DND-41 (cell line): ENCODE measurements at regions not wholly inside any gene's neighbourhood (a gene's known extent, or its start where the extent isn't known, plus 50 kb on each side); places are given as distances from the start of the nearest gene placed in this dataset.
"Not testable (repeated sequence)": the region's sequence is repeated elsewhere in the genome, so short reads cannot be mapped to it uniquely, and the experiment has no call there.

Experiments
- ATAC-seq: fragments of 200-7000 bp; cut with Tn5 transposase; 3 replicates; pipeline ENCODE4 v1.9.1; 2021; ENCODE audit warnings: low read depth; ENCODE audit not compliant: insufficient read depth
- DNase-seq: peaks from one replicate; pipeline ENCODE4 v3.0.0-alpha.2; 2020
- H2AFZ ChIP-seq: 2 replicates; pipeline ENCODE4 v1.6.0; 2012; ENCODE audit warnings: low read depth, low read length
- H3K27ac ChIP-seq: 2 replicates; pipeline ENCODE4 v1.5.1; 2012; ENCODE audit warnings: low read length, inconsistent platforms
- H3K27me3 ChIP-seq: fragments of 200-600 bp; sonication (generic); 2 replicates; pipeline ENCODE4 v1.6.0; 2012; ENCODE audit warnings: low read length, mild to moderate bottlenecking, inconsistent platforms; ENCODE audit not compliant: insufficient read depth, poor library complexity
- H3K36me3 ChIP-seq: 2 replicates; pipeline ENCODE4 v1.5.1; 2012; ENCODE audit warnings: low read length, inconsistent platforms; ENCODE audit not compliant: insufficient read depth
- H3K4me1 ChIP-seq: 2 replicates; pipeline ENCODE4 v1.5.1; 2012; ENCODE audit warnings: mild to moderate bottlenecking, low read length; ENCODE audit not compliant: insufficient read depth
- H3K4me2 ChIP-seq: 2 replicates; pipeline ENCODE4 v1.6.0; 2012; ENCODE audit warnings: mild to moderate bottlenecking, moderate library complexity, low read length, inconsistent platforms; ENCODE audit not compliant: insufficient read depth
- H3K4me3 ChIP-seq, 2 experiments: fragments of 200-600 bp in 1 of 2; shearing (Covaris generic) in 1 of 2; 2 replicates each; pipeline ENCODE4 v1.5.1; 2012 to 2016; ENCODE audit warnings: inconsistent platforms in 2 of 2, low read length in 2 of 2, mild to moderate bottlenecking in 2 of 2, low read depth in 1 of 2, moderate library complexity in 1 of 2
- H3K79me2 ChIP-seq: 2 replicates; pipeline ENCODE4 v1.6.0; 2012; ENCODE audit warnings: low read length, inconsistent platforms; ENCODE audit not compliant: insufficient read depth
- H3K9ac ChIP-seq: 2 replicates; pipeline ENCODE4 v1.6.0; 2012; ENCODE audit warnings: low read depth, mild to moderate bottlenecking, inconsistent platforms, low read length, moderate library complexity
- H3K9me3 ChIP-seq: 2 replicates; pipeline ENCODE4 v1.5.1; 2012; ENCODE audit warnings: low read length, moderate library complexity, mild to moderate bottlenecking, inconsistent platforms; ENCODE audit not compliant: insufficient read depth, severe bottlenecking
- H4K20me1 ChIP-seq: 2 replicates; pipeline ENCODE4 v1.6.0; 2012; ENCODE audit warnings: low read length; ENCODE audit not compliant: insufficient read depth
- CTCF ChIP-seq: IDR thresholded peaks from 2 replicates; pipeline ENCODE4 v1.5.1; 2012; ENCODE audit warnings: borderline replicate concordance, low read length, moderate library complexity, mild to moderate bottlenecking; ENCODE audit not compliant: poor library complexity, severe bottlenecking; ENCODE audit errors: extremely low read depth
- EZH2 ChIP-seq: IDR thresholded peaks from 3 replicates; pipeline ENCODE4 v1.6.1; 2012; ENCODE audit warnings: borderline replicate concordance, low read depth, mild to moderate bottlenecking, moderate library complexity, low read length, inconsistent platforms; ENCODE audit not compliant: severe bottlenecking

DNA sequence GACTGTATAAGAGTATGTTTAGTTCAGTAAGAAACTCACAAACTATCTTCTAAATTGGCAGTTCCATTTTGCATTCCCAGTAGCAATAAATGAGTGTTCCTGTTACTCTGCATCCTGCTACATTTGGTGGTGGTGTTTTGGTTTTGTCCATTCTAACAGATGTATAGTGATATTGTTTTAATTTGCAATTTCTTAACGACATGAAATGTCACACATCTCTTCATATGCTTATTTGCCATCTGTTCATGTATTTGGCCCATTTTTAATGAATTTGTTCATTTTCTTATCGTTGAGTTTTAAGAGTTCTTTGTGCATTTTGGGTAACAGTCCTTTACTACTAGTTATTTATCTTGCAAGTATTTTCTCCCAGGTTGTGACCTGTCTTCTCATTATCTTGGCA, 232.2 kb downstream of the TMA16 start:
- Histone ChIP-seq H3K9ac (no peak overlapping the region), H3K4me2 (no peak overlapping the region), H3K27me3 (no peaks in the 10 kb centered on the region), H4K20me1 (no peaks in the 10 kb centered on the region), H3K27ac (no peak overlapping the region), H3K4me1 (no peaks in the 10 kb centered on the region), H3K79me2 (no peaks in the 10 kb centered on the region), H3K4me3 (no peak overlapping the region), H2AFZ (no peak overlapping the region), H3K36me3 (no peaks in the 10 kb centered on the region), H3K9me3 (no peaks in the 10 kb centered on the region)
- TF ChIP-seq EZH2, result no peak
- ATAC-seq (no peak), DNase-seq (no peak)

DNA sequence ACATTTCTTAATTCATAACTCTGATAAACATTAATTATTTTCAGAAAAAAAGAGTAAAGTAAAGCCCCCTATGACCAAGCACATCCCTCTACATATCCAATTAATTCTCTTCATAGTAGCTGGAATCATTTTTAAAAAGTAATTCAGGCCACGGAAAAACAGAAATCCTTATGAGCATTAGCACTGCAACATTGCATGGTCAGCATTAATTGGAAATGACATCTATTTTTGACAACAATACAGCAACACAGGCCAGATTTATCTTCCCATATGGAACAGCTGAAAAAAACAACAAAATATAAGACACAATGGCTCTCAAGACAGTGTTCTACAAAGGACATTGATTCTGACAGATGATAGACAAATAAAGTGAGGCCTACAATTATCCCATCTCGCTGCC, 236.6 kb downstream of the TMA16 start:
- Histone ChIP-seq H3K79me2 (no peaks in the 10 kb centered on the region), H3K27me3 (no peaks in the 10 kb centered on the region), H3K9me3 (no peaks in the 10 kb centered on the region), H3K27ac (no peak overlapping the region), H3K4me1 (no peaks in the 10 kb centered on the region), H3K4me3 (no peak overlapping the region), H3K9ac (no peak overlapping the region), H4K20me1 (no peaks in the 10 kb centered on the region), H3K36me3 (no peaks in the 10 kb centered on the region), H2AFZ (no peak overlapping the region), H3K4me2 (no peak overlapping the region)
- TF ChIP-seq EZH2, result no peak
- TF ChIP-seq CTCF, result no peak
- no peak for DNase-seq
- ATAC-seq, result no peak

DNA sequence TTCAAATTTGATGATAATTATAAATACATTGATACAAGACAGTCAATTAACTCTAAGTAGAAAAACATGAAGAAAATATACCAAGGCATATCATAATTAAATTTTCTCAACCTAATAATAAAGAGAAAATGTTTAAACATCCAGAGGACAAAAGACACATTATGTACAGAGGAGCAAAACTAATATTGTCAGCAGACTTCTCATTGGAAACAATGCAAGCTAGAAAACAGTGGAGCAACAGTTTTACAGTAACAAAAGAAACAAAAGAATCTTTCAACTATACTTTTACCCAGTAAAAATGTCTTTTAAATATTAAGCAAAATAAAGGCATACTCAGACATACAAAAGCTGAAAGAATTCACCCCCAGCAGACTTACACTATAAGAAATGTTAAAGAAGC, 238.0 kb downstream of the TMA16 start:
- Histone ChIP-seq H3K27ac (no peak overlapping the region), H3K4me2 (no peak overlapping the region), H3K79me2 (no peaks in the 10 kb centered on the region), H3K4me1 (no peaks in the 10 kb centered on the region), H3K9ac (no peak overlapping the region), H3K4me3 (no peak overlapping the region), H3K36me3 (no peaks in the 10 kb centered on the region), H4K20me1 (no peaks in the 10 kb centered on the region), H3K9me3 (no peaks in the 10 kb centered on the region), H3K27me3 (no peaks in the 10 kb centered on the region), H2AFZ (no peak overlapping the region)
- no peak for DNase-seq
- TF ChIP-seq EZH2 (no peak), CTCF (no peak)
- no peak for ATAC-seq

DNA sequence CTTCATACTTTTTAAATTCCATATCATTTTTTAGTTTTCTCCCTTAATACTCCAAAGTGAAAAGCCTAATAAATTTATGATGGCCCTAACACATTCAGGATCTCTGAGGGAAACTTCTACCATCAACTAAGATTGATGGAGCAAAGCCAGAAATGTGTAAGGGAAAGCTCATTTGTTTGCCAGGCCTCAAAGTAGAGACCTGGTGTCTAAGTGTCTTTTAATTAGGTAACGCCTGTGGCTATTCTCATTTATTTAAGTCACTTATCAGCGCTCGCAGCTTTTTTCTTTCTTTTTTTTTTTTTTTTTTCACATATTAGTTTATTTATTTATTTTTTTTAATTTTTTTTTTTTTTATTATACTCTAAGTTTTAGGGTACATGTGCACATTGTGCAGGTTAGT, 242.4 kb downstream of the TMA16 start:
- H3K9me3 ChIP-seq, result no peaks in the 10 kb centered on the region
- H3K4me3 ChIP-seq, result no peak overlapping the region
- H3K9ac ChIP-seq, result no peak overlapping the region
- no peaks in the 10 kb centered on the region for H4K20me1 ChIP-seq
- DNase-seq, result no peak
- no peak for ATAC-seq
- no peak overlapping the region for H2AFZ ChIP-seq
- no peak overlapping the region for H3K27ac ChIP-seq
- no peaks in the 10 kb centered on the region for H3K27me3 ChIP-seq
- no peak for TF ChIP-seq EZH2
- no peak for TF ChIP-seq CTCF
- no peaks in the 10 kb centered on the region for H3K36me3 ChIP-seq
- H3K4me2 ChIP-seq, result no peak overlapping the region
- no peaks in the 10 kb centered on the region for H3K4me1 ChIP-seq
- no peaks in the 10 kb centered on the region for H3K79me2 ChIP-seq

DNA sequence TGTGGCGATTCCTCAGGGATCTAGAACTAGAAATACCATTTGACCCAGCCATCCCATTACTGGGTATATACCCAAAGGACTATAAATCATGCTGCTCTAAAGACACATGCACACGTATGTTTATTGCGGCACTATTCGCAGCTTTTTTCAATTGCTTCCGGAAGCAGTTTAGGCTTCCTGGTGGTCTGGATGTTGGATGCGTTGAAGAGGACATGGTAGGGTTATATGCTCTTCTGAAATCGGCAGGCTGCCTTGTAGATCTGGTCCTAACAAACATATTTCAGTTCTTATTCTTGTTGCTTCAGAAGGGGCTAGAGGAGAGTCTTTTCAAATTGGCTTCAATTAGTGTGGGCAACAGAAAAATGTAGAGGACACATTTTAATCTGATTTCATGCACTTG, 243.4 kb downstream of the TMA16 start:
- H3K4me1 ChIP-seq, H3K36me3 ChIP-seq, H3K4me2 ChIP-seq, H3K9me3 ChIP-seq, ATAC-seq, H3K79me2 ChIP-seq, H3K9ac ChIP-seq, H4K20me1 ChIP-seq, H2AFZ ChIP-seq, H3K4me3 ChIP-seq, H3K27ac ChIP-seq, H3K27me3 ChIP-seq, DNase-seq: not testable (repeated sequence)
